Transverse colon (tissue), 4 donors: ENCODE measurements at regions not wholly inside any gene's neighbourhood (a gene's known extent, or its start where the extent isn't known, plus 50 kb on each side); places are given as distances from the start of the nearest gene placed in this dataset.

Experiments
- DNase-seq: peaks from one replicate; pipeline ENCODE4 v3.0.0-alpha.2; 2019
- H3K27ac ChIP-seq, 4 donors: fragments of 200-600 bp; sonication (generic); 2 replicates each; pipeline ENCODE4 v1.5.1; 2016 to 2018; ENCODE audit warnings: inconsistent platforms in 4 of 4
- H3K27me3 ChIP-seq: fragments of 200-600 bp; sonication (generic); 2 replicates; pipeline ENCODE4 v1.5.1; 2017; ENCODE audit warnings: inconsistent platforms
- H3K36me3 ChIP-seq, 4 donors: fragments of 200-600 bp; sonication (generic); 2 replicates each; pipeline ENCODE4 v1.5.1; 2017 to 2019; ENCODE audit warnings: inconsistent platforms in 4 of 4
- H3K4me1 ChIP-seq, 4 donors: fragments of 200-600 bp; sonication (generic); 2 replicates each; pipeline ENCODE4 v1.5.1; 2017 to 2020; ENCODE audit warnings: inconsistent platforms in 4 of 4
- H3K4me3 ChIP-seq, 4 donors: fragments of 200-600 bp; sonication (generic); 1 replicate in 1 of 4; 2 replicates in 3 of 4; pipeline versions ENCODE4 v1.5.1 to v1.6.1; 2017 to 2019; ENCODE audit warnings: inconsistent platforms in 4 of 4
- H3K9me3 ChIP-seq, 2 donors: fragments of 200-600 bp; sonication (generic); 2 replicates each; pipeline ENCODE4 v1.5.1; 2017 to 2019; ENCODE audit warnings: inconsistent platforms in 2 of 2
- CTCF ChIP-seq, 5 experiments: fragments of 200-600 bp in 3 of 5; fragments of 450-650 bp in 2 of 5; sonication (generic) in 3 of 5; IDR thresholded peaks; 1 replicate in 2 of 5; 2 replicates in 3 of 5; pipeline ENCODE4 v1.5.1; 2016 to 2017; ENCODE audit warnings: antibody characterized with exemption in 5 of 5, inconsistent platforms in 3 of 5, mild to moderate bottlenecking in 2 of 5, moderate library complexity in 1 of 5
- EP300 ChIP-seq: sonication (generic); formaldehyde crosslinking; IDR thresholded peaks from one replicate; pipeline ENCODE4 v1.6.1; 2017; ENCODE audit warnings: antibody characterized with exemption, low read depth
- POLR2A ChIP-seq: fragments of 450-650 bp; IDR thresholded peaks from one replicate; pipeline ENCODE4 v1.6.1; 2016; ENCODE audit warnings: antibody characterized with exemption, mild to moderate bottlenecking, moderate library complexity
- POLR2AphosphoS5 ChIP-seq, 3 donors: sonication (generic); formaldehyde crosslinking; IDR thresholded peaks; one replicate each; pipeline ENCODE4 v1.6.1; 2016; ENCODE audit warnings: antibody characterized with exemption in 3 of 3
- WGBS, 2 donors: methylation state at CpG; one replicate each; pipeline ENCODE4 v1.1.5; 2018; ENCODE audit warnings: low coverage in 1 of 2; 5-methylcytosine and 5-hydroxymethylcytosine counted together
- in situ Hi-C, 4 donors: fragments of 200-750 bp; cut with MboI; loops; one replicate each; pipeline versions ENCODE4 v1.15.0 to v1.15.1; 2017; ENCODE audit warnings: low sequenced_read_pairs in 3 of 4, low pct_ligation_motif_present in 1 of 4, low pct_unique_long_range_greater_than_20kb in 1 of 4
- intact Hi-C: fragments of 100-400 bp; cut with DNase I; formaldehyde crosslinking; loops from one replicate; pipeline ENCODE4 v1.15.1; 2023; ENCODE audit warnings: low total_unique reads
- small RNA-seq, 4 donors: library from RNA; depleted of rRNA; stranded (forward); fragments of <200 nt; gene quantifications; one replicate each; pipeline ENCODE3, GENCODE V24; 2016

- Histone ChIP-seq H3K27ac (peak overlapping the region; percentile 7 to 70 (median 60)), H3K9me3 (no peaks in the 10 kb centered on the region), H3K4me3 (no peak overlapping the region), H3K4me1 (peaks cover 0 to 30% (median 18%) of the 10 kb centered on the region in 4 donors), H3K27me3 (no peaks in the 10 kb centered on the region), H3K36me3 (no peaks in the 10 kb centered on the region)
- in situ Hi-C loops (loop anchor here in 1 of 4 donors (25.0 kb wide), 1 partner anchor 109 kb away; no protein-coding TSS in a partner anchor), intact Hi-C loops (no loop called here)
- no peak for DNase-seq
- WGBS, 2 donors, result 64 to 69% methylated on average over 2 of the region's 2 CpGs
- TF ChIP-seq POLR2A, result no peak
- no peak for TF ChIP-seq EP300
- no peak for TF ChIP-seq CTCF (IDR thresholded peaks at IDR 0.05)
- no peak for TF ChIP-seq POLR2AphosphoS5 (IDR thresholded peaks at IDR 0.05)
Measured at GRCh38 chr7:80278737-80279136, 144.1 kb downstream of the GNAI1 start.

DNA sequence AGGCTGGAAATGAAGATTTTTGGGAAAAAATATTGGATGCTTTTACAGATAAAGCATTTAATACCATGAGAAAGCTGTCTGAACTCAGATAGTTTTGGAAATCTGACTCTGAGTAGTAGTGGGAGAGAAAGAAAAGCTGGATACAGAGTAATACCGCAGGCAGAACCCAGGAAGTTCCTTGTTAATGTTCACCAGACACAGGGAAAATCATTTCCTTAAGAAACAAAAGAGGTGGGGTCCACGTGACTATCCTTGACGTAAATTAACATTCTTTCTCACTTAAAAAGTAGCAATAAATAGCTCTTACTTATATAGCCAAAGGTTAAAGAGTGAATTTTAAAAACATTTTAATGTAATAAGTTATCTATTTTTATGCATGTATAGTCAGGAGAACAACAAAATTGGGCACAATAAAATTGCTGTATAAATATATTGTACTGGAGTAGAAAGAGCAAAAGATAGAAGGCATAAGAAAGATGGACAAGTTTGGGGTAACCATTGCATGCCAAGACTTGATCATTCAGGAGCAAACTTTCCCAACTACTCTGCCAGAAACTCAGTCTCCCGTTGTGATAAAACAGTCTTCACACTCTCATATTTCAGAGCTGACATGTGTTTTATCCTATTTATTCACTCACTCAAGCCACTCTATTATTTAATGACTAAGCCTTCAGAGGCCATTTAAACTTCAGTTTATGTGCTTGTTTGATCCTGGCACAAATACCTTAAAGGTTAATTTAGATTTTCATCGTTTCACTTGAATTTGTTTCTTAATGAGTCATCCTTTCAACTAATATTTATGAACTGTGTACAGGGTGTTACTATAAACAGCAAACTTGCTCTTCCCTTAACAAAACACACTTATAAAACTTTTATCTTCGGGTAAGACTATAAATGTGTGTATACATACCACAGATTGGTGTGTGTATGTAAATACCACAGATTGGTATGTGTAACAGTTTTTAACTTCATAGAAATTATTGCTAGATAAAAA lies 143.1 kb downstream of the GNAI1 start:
- Histone ChIP-seq H3K27me3 (no peaks in the 10 kb centered on the region), H3K4me1 (peaks cover 0 to 30% (median 18%) of the 10 kb centered on the region in 4 donors), H3K27ac (peak overlapping the region; percentile 56 to 70 (median 60)), H3K36me3 (no peaks in the 10 kb centered on the region), H3K9me3 (no peaks in the 10 kb centered on the region), H3K4me3 (no peak overlapping the region)
- in situ Hi-C loops, result loop anchor here in 1 of 4 donors (25.0 kb wide), 1 partner anchor 110 kb away; no protein-coding TSS in a partner anchor
- DNase-seq, result no peak
- WGBS, 2 donors, result 14 to 19% methylated on average over 6 of the region's 6 CpGs
- no peak for TF ChIP-seq CTCF (IDR thresholded peaks at IDR 0.05)
- no peak for TF ChIP-seq EP300
- TF ChIP-seq POLR2AphosphoS5 (IDR thresholded peaks at IDR 0.05), result no peak
- intact Hi-C loops, result no loop called here

Small RNA genes lying in the stretch of these regions (small RNA-seq; reads per million reads assigned to genes)
- gene RN7SL35P (0 reads per million in 4 donors), gene SNRPBP1 (0 reads per million in 4 donors)
